ENCODE measurements at regions not wholly inside any gene's neighbourhood (a gene's known extent, or its start where the extent isn't known, plus 50 kb on each side); places are given as distances from the start of the nearest gene placed in this dataset.
"Not testable (repeated sequence)": the region's sequence is repeated elsewhere in the genome, so short reads cannot be mapped to it uniquely, and the experiment has no call there.

- H3K27ac ChIP-seq (ENCODE audit: low read depth, low read length), result no peak overlapping the region
- 87 to 91% (median 88%) methylated on average over 3 of the region's 3 CpGs for WGBS, 3 donors
Measured at GRCh38 chr20:50329981-50330503, 139.4 kb downstream of the CEBPB start.

GRCh38 chr20:50330504-50331313 is 140.1 kb downstream of the CEBPB start:
- no peak overlapping the region for H3K27ac ChIP-seq (ENCODE audit: low read depth, low read length)
- WGBS, 3 donors, result 59 to 61% (median 61%) methylated on average over 17 of the region's 17 CpGs

DNA sequence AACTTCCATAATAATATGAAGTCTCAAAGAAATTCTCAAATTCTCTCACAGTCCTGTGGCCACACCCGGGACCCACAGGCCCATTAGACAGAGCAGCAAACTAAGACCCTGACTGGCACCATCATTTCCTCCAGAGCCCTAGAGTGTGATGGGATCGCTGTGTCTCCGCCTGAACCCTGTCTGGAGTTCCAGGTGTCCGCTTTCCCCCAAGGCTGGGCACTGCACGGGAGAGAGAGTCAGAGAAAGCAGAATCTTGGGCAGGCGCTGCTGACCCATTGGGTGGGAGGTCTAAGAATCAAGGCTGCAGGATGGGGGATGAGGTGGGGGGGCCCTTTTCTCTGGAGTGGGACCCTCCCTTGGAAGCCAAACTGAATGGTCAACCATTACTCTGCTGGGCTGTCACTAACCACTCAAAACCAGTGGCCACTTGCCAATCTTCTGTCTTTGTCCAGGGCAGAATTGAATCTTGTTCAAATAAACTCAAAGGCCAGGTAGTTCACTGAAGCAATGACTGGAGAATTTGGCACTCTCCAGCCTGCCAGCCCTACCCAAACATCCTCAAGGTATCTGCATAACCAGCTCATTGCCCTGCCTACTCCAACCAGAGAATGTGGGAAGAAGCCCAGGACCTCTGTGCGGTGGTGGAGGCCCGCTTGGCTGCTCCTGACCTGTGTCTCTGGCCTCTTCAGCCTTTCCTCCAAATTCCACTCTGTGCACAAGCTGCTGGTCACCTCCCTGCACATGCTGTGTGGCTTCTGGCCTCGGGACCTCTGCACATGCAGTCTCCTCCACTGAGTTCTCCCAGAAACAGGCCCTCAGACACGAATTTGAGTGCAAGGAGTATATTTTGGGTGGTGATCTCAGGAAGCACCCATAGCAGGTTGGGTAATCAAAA is 141.1 kb downstream of the CEBPB start:
- WGBS, 3 donors, result 66 to 82% (median 81%) methylated on average over 10 of the region's 10 CpGs
- no peak overlapping the region for H3K27ac ChIP-seq (ENCODE audit: low read depth, low read length)

DNA sequence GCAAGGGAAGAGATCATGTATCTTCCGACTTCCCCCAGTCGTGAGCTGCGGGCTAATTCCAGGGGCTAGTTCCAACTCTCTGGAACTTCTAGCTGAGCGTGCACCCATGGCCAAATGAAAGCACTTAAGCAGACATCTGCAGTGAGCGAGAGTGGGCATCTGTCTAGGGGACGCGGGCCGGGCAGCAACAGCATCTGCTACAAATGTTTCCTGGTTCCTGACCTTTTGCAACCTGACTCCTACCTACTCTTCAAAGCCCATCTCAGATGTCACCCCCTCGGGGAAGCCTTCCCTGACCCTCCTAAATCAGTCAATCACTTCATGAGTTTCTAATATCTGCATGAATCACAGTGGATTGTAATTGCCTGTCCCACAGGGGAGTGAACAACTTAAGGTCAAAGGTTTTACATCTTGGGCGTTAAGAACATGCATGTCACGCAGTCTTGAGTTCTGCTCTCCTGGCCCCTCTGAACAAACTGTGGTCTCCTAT is 141.9 kb downstream of the CEBPB start:
- WGBS, 3 donors, result 86 to 88% (median 87%) methylated on average over 11 of the region's 11 CpGs
- no peak overlapping the region for H3K27ac ChIP-seq (ENCODE audit: low read depth, low read length)

- H3K27ac ChIP-seq (ENCODE audit: low read depth, low read length), result no peak overlapping the region
- 72 to 89% (median 75%) methylated on average over 6 of the region's 6 CpGs for WGBS, 3 donors
Measured at GRCh38 chr20:50333131-50333670, 142.6 kb downstream of the CEBPB start.

DNA sequence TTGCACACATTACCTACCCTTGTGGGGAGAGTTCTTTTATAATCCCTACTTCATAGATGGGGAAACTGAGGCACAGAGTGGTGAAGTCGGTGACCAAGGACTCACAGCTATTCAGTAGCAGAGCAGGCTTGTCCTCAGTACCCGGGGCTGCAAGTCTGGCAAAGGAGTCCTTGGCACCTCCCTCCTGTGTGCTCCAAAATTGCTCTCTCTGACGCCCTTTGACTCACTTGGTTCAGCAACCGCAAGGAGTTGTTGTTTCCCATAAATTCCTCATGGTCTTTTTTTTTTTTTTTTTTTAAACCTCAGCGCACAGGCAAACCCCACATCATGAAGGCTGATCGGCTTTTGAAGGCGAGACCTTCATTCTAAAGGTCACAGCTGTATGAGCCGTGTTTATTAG is 143.2 kb downstream of the CEBPB start:
- no peak overlapping the region for H3K27ac ChIP-seq (ENCODE audit: low read depth, low read length)
- 55 to 77% (median 75%) methylated on average over 8 of the region's 8 CpGs for WGBS, 3 donors

- WGBS, 3 donors, result 73 to 94% (median 78%) methylated on average over 6 of the region's 6 CpGs
- H3K27ac ChIP-seq (ENCODE audit: low read depth, low read length), result not testable (repeated sequence)
Measured at GRCh38 chr20:50334512-50334911, 143.9 kb downstream of the CEBPB start.

- 16 to 37% (median 18%) methylated on average over 2 of the region's 2 CpGs for WGBS, 3 donors
Measured at GRCh38 chr20:50335105-50335504, 144.5 kb downstream of the CEBPB start.

GRCh38 chr20:50335866-50336265 is 145.2 kb downstream of the CEBPB start:
- WGBS, 3 donors, result 88 to 90% (median 89%) methylated on average over 7 of the region's 7 CpGs
- no peak overlapping the region for H3K27ac ChIP-seq (ENCODE audit: low read depth, low read length)

More at GRCh38 chr20:50335105-50335504, 144.5 kb downstream of the CEBPB start:
- H3K27ac ChIP-seq (ENCODE audit: low read depth, low read length), result no peak overlapping the region

DNA sequence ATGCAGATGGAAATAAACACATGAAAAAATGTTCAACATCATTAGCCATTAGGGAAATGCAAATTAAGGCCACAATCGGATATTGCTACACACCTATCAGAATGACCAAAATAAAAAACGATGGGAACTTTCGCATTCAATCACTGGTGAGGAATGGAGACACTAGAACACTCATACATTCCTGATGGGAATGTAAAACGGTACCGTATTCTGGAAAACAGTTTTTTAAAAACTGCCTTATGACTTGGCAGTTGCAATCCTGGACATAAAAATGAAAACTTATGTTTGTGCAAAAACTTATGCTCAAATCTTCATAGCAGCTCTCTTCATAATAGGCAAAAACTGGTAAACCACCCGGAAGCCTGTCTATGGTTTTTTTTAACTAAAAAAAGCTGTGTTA is 146.0 kb downstream of the CEBPB start:
- 61 to 82% (median 77%) methylated on average over 6 of the region's 6 CpGs for WGBS, 3 donors
- H3K27ac ChIP-seq (ENCODE audit: low read depth, low read length), result no peak overlapping the region

- no peak overlapping the region for H3K27ac ChIP-seq (ENCODE audit: low read depth, low read length)
- WGBS, 3 donors, result 93 to 95% (median 93%) methylated on average over 13 of the region's 13 CpGs
Measured at GRCh38 chr20:50337521-50338466, 147.2 kb downstream of the CEBPB start.

GRCh38 chr20:50338479-50339391 is 148.1 kb downstream of the CEBPB start:
- WGBS, 3 donors, result 38 to 57% (median 39%) methylated on average over 12 of the region's 12 CpGs
- H3K27ac ChIP-seq (ENCODE audit: low read depth, low read length), result no peak overlapping the region

DNA sequence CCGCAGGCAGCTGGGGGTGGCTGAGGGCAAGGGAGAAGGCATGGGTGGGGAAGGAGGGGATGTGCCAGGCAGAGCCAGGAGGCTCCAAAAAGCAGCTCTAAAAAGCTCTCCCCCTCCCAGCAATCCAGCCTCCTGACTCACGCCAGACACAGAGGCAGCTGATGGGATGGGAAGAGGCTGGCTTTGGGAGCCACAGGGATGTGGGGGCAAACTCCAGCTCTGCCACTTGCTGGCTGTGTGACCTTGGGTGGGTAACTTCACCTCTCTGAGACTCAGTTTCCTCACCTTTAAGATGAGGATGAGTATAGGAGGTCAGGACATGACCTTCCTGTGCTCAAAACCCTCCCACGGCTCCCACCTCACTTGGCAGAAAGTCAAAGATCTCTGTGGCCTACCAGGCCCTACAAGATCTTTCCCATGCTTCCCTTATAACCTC is 148.9 kb downstream of the CEBPB start:
- 49 to 73% (median 59%) methylated on average over 3 of the region's 3 CpGs for WGBS, 3 donors
- H3K27ac ChIP-seq (ENCODE audit: low read depth, low read length), result no peak overlapping the region

- no peak overlapping the region for H3K27ac ChIP-seq (ENCODE audit: low read depth, low read length)
- WGBS, 3 donors, result 80 to 96% (median 91%) methylated on average over 7 of the region's 7 CpGs
Measured at GRCh38 chr20:50340541-50340940, 149.9 kb downstream of the CEBPB start.

GRCh38 chr20:50341050-50341449 is 150.4 kb downstream of the CEBPB start:
- H3K27ac ChIP-seq (ENCODE audit: low read depth, low read length), result no peak overlapping the region
- WGBS, 3 donors, result 93 to 95% (median 93%) methylated on average over 9 of the region's 9 CpGs

GRCh38 chr20:50341880-50342637 is 151.4 kb downstream of the CEBPB start:
- WGBS, 3 donors, result 93 to 97% (median 96%) methylated on average over 12 of the region's 12 CpGs
- H3K27ac ChIP-seq (ENCODE audit: low read depth, low read length), result no peak overlapping the region

Data from adipose tissue (tissue), 3 donors.